GM13976 (cell line): ENCODE measurements at regions not wholly inside any gene's neighbourhood (a gene's known extent, or its start where the extent isn't known, plus 50 kb on each side); places are given as distances from the start of the nearest gene placed in this dataset.

Source experiments
- DNase-seq: peaks from one replicate; pipeline ENCODE4 v3.0.0; 2012; ENCODE audit warnings: low spot score
- CTCF ChIP-seq: IDR thresholded peaks from 2 replicates; pipeline ENCODE4 v1.5.1; 2012; ENCODE audit warnings: borderline replicate concordance, mild to moderate bottlenecking; ENCODE audit not compliant: insufficient read depth; ENCODE audit errors: extremely low read depth, missing control alignments, control extremely low read depth
- in situ Hi-C: fragments of 300-500 bp; cut with MboI; formaldehyde crosslinking; loops from one replicate; pipeline ENCODE4 v1.12.0; 2022; ENCODE audit warnings: low sequenced_read_pairs, mixed read lengths, inconsistent platforms; ENCODE audit not compliant: unreplicated experiment

- TF ChIP-seq CTCF: no peak
- in situ Hi-C loops: no loop called here
- no peak for DNase-seq
Observed at GRCh38 chr14:58825606-58826005, 187.8 kb downstream of the DACT1 start.

- in situ Hi-C loops: no loop called here
- DNase-seq: no peak
- TF ChIP-seq CTCF: peak; percentile 16
Observed at GRCh38 chr14:58826845-58827686, 189.3 kb downstream of the DACT1 start.

- in situ Hi-C loops: no loop called here
- TF ChIP-seq CTCF: no peak
- DNase-seq: no peak
Observed at GRCh38 chr14:58828298-58828697, 190.5 kb downstream of the DACT1 start.

GRCh38 chr14:58829594-58829993 is 191.8 kb downstream of the DACT1 start:
- no peak for DNase-seq
- TF ChIP-seq CTCF: no peak

GRCh38 chr14:58830121-58830520 is 192.4 kb downstream of the DACT1 start:
- in situ Hi-C loops: no loop called here
- no peak for TF ChIP-seq CTCF
- no peak for DNase-seq

More at GRCh38 chr14:58829594-58829993, 191.8 kb downstream of the DACT1 start:
- in situ Hi-C loops: no loop called here

- DNase-seq: no peak
- TF ChIP-seq CTCF: no peak
Observed at GRCh38 chr14:58832095-58832521, 194.3 kb downstream of the DACT1 start.

More at GRCh38 chr14:58832095-58832521, 194.3 kb downstream of the DACT1 start:
- in situ Hi-C loops: no loop called here
